RCC 7860 (cell line): ENCODE measurements at regions not wholly inside any gene's neighbourhood (a gene's known extent, or its start where the extent isn't known, plus 50 kb on each side); places are given as distances from the start of the nearest gene placed in this dataset.
"Not testable (repeated sequence)": the region's sequence is repeated elsewhere in the genome, so short reads cannot be mapped to it uniquely, and the experiment has no call there.

ENCODE experiments used
- DNase-seq: peaks from one replicate; pipeline ENCODE4 v3.0.0-alpha.2; 2015; ENCODE audit warnings: low spot score
- FAIRE-seq: peaks from 2 replicates; lab custom pipeline; 2012; peaks lifted over from hg19 to GRCh38; lab: Jason Lieb, UNC

GRCh38 chr22:27045103-27045947 lies 387.9 kb downstream of the MIAT start:
- FAIRE-seq (peak; percentile 92), DNase-seq (peak; percentile 89)

- FAIRE-seq (no peak), DNase-seq (no peak)
Measured at GRCh38 chr22:27046086-27046485, 388.7 kb downstream of the MIAT start.

GRCh38 chr22:27046603-27047002 lies 389.2 kb downstream of the MIAT start:
- FAIRE-seq (no peak), DNase-seq (no peak)

GRCh38 chr22:27050771-27051170 lies 393.4 kb downstream of the MIAT start:
- DNase-seq: no peak
- no peak for FAIRE-seq

GRCh38 chr22:27051407-27051806 lies 394.0 kb downstream of the MIAT start:
- FAIRE-seq: no peak
- no peak for DNase-seq

- DNase-seq: no peak
- no peak for FAIRE-seq
Measured at GRCh38 chr22:27057717-27058116, 400.3 kb downstream of the MIAT start.

GRCh38 chr22:27060190-27060589 lies 402.8 kb downstream of the MIAT start:
- FAIRE-seq: no peak
- no peak for DNase-seq

GRCh38 chr22:27062910-27063309 lies 405.5 kb downstream of the MIAT start:
- no peak for DNase-seq
- no peak for FAIRE-seq

GRCh38 chr22:27063406-27063805 lies 406.0 kb downstream of the MIAT start:
- FAIRE-seq (no peak), DNase-seq (no peak)

- FAIRE-seq (no peak), DNase-seq (no peak)
Measured at GRCh38 chr22:27063841-27064240, 406.5 kb downstream of the MIAT start.

- FAIRE-seq: no peak
- DNase-seq: no peak
Measured at GRCh38 chr22:27064386-27064785, 407.0 kb downstream of the MIAT start.

GRCh38 chr22:27065279-27065678 lies 407.9 kb downstream of the MIAT start:
- FAIRE-seq: no peak
- no peak for DNase-seq

- DNase-seq (no peak), FAIRE-seq (no peak)
Measured at GRCh38 chr22:27066856-27067255, 409.5 kb downstream of the MIAT start.

- no peak for FAIRE-seq
Measured at GRCh38 chr22:27068121-27068520, 410.7 kb downstream of the MIAT start.

GRCh38 chr22:27070594-27070993 lies 413.2 kb downstream of the MIAT start:
- FAIRE-seq (no peak), DNase-seq (no peak)

More at GRCh38 chr22:27068121-27068520, 410.7 kb downstream of the MIAT start:
- DNase-seq: no peak

GRCh38 chr22:27073601-27074425 lies 416.4 kb downstream of the MIAT start:
- no peak for DNase-seq
- FAIRE-seq: no peak

GRCh38 chr22:27075028-27075678 lies 417.8 kb downstream of the MIAT start:
- FAIRE-seq (no peak), DNase-seq (no peak)

- FAIRE-seq (no peak), DNase-seq (no peak)
Measured at GRCh38 chr22:27075891-27076290, 418.5 kb downstream of the MIAT start.

- FAIRE-seq, DNase-seq: not testable (repeated sequence)
Measured at GRCh38 chr22:27078064-27078463, 420.7 kb downstream of the MIAT start.

- no peak for FAIRE-seq
- no peak for DNase-seq
Measured at GRCh38 chr22:27080036-27080578, 422.7 kb downstream of the MIAT start.

GRCh38 chr22:27080863-27081262 lies 423.5 kb downstream of the MIAT start:
- FAIRE-seq (no peak), DNase-seq (no peak)
